ENCODE measurements at regions not wholly inside any gene's neighbourhood (a gene's known extent, or its start where the extent isn't known, plus 50 kb on each side); places are given as distances from the start of the nearest gene placed in this dataset.

DNA sequence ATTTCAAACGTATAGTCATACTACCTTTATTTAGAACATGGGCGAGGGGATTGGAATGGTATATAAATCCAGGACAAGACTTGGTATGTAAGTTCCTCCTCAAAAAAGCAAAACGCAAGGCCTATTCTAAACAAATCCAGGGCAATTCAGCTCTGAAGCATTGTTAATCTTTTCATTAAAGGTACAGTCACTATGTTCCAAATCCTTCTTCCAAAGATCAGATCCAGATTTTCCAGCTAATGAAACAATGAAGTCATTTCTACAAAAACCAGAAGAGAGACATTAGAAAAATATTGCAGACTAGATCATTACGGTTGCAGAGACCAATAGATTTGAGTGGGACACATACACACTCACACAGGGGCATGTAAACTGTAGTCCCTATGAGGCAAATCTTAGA lies 116.1 kb upstream of the BNC2 start:
- POLR2A ChIA-PET: no interaction called here
- CTCF ChIA-PET (ENCODE audit: unreplicated experiment): no interaction called here
- intact Hi-C loops (cut with micrococcal nuclease; ENCODE audit: unreplicated experiment): no loop called here

DNA sequence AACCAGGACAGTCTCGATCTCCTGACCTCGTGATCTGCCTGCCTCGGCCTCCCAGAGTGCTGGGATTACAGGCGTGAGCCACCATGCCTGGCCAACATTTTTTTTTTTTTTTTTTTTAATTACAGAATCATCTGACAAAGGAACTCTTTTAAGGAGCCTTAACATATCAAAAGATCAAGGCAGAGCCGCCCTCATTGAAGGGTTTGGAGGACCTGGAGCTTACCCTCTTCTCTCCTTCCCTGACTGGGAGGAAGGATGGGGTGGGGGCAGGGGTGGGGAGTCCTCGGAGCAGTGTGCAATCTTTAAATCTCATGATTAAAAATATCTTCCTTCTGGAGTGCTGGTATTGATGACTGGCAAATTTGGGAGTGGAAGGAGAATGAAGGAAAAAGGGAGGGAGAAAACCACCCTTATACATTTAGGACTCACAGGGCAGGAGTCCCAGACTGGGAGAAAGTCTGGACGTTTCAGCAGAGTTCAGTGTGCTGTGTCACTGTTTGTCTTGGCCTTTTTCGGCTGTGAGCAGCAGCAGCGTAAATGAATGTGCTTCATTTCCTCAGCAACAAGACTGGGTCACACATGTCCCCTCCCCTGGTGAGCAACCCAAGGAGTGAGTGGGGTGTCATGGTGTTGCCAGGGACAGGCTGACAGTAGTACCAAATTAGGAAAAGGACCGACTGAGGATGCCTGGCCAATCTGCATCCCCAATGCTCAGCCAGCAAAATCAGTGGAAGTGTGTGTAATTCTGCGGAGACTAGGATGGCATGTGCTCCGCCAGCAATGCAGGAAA lies 115.3 kb upstream of the BNC2 start:
- no peaks in the 10 kb centered on the region for H3K9me2 ChIP-seq (ENCODE audit: insufficient read depth, low read length)
- H3K27ac ChIP-seq (ENCODE audit: low read depth, low read length, poor library complexity, severe bottlenecking): no peak overlapping the region
- no peaks in the 10 kb centered on the region for H4K20me1 ChIP-seq (ENCODE audit: insufficient read depth, low read length)
- no peaks in the 10 kb centered on the region for H3K79me2 ChIP-seq (ENCODE audit: insufficient read depth, low read depth, low read length)
- H3K4me1 ChIP-seq (ENCODE audit: insufficient read depth, low read length, poor library complexity, severe bottlenecking): no peaks in the 10 kb centered on the region
- no peaks in the 10 kb centered on the region for H3K9me3 ChIP-seq (ENCODE audit: low read length)
- no peak overlapping the region for H3K4me2 ChIP-seq (ENCODE audit: low read length)
- intact Hi-C loops (cut with micrococcal nuclease; ENCODE audit: unreplicated experiment): no loop called here
- POLR2A ChIA-PET: no interaction called here
- H3K4me3 ChIP-seq (ENCODE audit: low read depth, low read length, poor library complexity, severe bottlenecking): no peak overlapping the region
- no peaks in the 10 kb centered on the region for H3K36me3 ChIP-seq (ENCODE audit: insufficient read depth, low read length)
- TF ChIP-seq EZH2phosphoT487 (IDR thresholded peaks at IDR 0.05; ENCODE audit: borderline replicate concordance, low read depth, low read length): no peak
- TF ChIP-seq, protein P1, sequence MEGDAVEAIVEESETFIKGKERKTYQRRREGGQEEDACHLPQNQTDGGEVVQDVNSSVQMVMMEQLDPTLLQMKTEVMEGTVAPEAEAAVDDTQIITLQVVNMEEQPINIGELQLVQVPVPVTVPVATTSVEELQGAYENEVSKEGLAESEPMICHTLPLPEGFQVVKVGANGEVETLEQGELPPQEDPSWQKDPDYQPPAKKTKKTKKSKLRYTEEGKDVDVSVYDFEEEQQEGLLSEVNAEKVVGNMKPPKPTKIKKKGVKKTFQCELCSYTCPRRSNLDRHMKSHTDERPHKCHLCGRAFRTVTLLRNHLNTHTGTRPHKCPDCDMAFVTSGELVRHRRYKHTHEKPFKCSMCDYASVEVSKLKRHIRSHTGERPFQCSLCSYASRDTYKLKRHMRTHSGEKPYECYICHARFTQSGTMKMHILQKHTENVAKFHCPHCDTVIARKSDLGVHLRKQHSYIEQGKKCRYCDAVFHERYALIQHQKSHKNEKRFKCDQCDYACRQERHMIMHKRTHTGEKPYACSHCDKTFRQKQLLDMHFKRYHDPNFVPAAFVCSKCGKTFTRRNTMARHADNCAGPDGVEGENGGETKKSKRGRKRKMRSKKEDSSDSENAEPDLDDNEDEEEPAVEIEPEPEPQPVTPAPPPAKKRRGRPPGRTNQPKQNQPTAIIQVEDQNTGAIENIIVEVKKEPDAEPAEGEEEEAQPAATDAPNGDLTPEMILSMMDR (conservative IDR thresholded peaks at IDR 0.05; ENCODE audit: low read length): no peak
- BruUV-seq (replicated peaks): no TSS peak
- H2AFZ ChIP-seq (ENCODE audit: low read length): no peak overlapping the region
- no peak for DNase-seq (ENCODE audit: low spot score)
- CTCF ChIA-PET (ENCODE audit: unreplicated experiment): no interaction called here

More for the DNA sequence above, 116.1 kb upstream of the BNC2 start:
- H3K4me3 ChIP-seq (ENCODE audit: low read depth, low read length, poor library complexity, severe bottlenecking): no peak overlapping the region
- no peaks in the 10 kb centered on the region for H3K4me1 ChIP-seq (ENCODE audit: insufficient read depth, low read length, poor library complexity, severe bottlenecking)
- no peak overlapping the region for H2AFZ ChIP-seq (ENCODE audit: low read length)
- no peak overlapping the region for H3K4me2 ChIP-seq (ENCODE audit: low read length)
- TF ChIP-seq, protein P1 (conservative IDR thresholded peaks at IDR 0.05; ENCODE audit: low read length): no peak
- no peak for TF ChIP-seq EZH2phosphoT487 (IDR thresholded peaks at IDR 0.05; ENCODE audit: borderline replicate concordance, low read depth, low read length)
- no TSS peak for BruUV-seq (replicated peaks)
- DNase-seq (ENCODE audit: low spot score): no peak
- H3K36me3 ChIP-seq (ENCODE audit: insufficient read depth, low read length): no peaks in the 10 kb centered on the region
- no peaks in the 10 kb centered on the region for H3K79me2 ChIP-seq (ENCODE audit: insufficient read depth, low read depth, low read length)
- no peaks in the 10 kb centered on the region for H3K9me3 ChIP-seq (ENCODE audit: low read length)
- H3K27ac ChIP-seq (ENCODE audit: low read depth, low read length, poor library complexity, severe bottlenecking): no peak overlapping the region
- H3K9me2 ChIP-seq (ENCODE audit: insufficient read depth, low read length): no peaks in the 10 kb centered on the region
- H4K20me1 ChIP-seq (ENCODE audit: insufficient read depth, low read length): no peaks in the 10 kb centered on the region

DNA sequence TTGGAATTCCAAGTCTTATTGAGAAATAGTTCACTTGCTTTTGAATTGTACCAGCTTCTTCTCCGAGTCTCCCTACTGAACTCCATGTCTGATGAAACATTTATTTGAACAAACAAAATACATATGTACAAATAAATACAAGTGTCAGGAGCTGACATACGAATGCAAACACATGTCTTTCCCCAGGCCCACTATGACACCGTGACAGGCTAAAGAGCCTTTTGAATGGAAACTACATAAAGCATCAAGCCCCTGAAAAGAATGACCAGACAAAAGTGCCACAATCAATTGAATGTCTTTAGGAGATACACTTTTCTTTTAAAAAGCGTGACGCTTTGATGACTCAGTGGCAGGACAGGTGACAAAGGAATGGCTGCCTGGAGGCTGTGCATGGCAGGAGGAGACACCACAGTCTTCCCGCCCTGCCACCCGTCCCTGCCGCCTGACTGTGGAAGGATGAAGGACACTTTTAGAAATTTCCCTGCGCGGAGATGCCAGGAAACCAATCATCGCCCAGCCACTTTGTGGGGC lies 112.4 kb upstream of the BNC2 start:
- no peak overlapping the region for H2AFZ ChIP-seq (ENCODE audit: low read length)
- no peak for TF ChIP-seq EZH2phosphoT487 (IDR thresholded peaks at IDR 0.05; ENCODE audit: borderline replicate concordance, low read depth, low read length)
- TF ChIP-seq, protein P1 (conservative IDR thresholded peaks at IDR 0.05; ENCODE audit: low read length): no peak
- no peaks in the 10 kb centered on the region for H3K9me2 ChIP-seq (ENCODE audit: insufficient read depth, low read length)
- BruUV-seq (replicated peaks): no TSS peak
- intact Hi-C loops (cut with micrococcal nuclease; ENCODE audit: unreplicated experiment): no loop called here
- H3K9me3 ChIP-seq (ENCODE audit: low read length): no peaks in the 10 kb centered on the region
- H3K79me2 ChIP-seq (ENCODE audit: insufficient read depth, low read depth, low read length): no peaks in the 10 kb centered on the region
- H4K20me1 ChIP-seq (ENCODE audit: insufficient read depth, low read length): no peaks in the 10 kb centered on the region
- no peak for DNase-seq (ENCODE audit: low spot score)
- ChIA-PET CTCF (ENCODE audit: unreplicated experiment) (no interaction called here), POLR2A (interaction anchor here (0.5 kb wide), 1 partner anchor 91 kb away, joined by 5 read pairs; no protein-coding TSS in a partner anchor)
- H3K4me1 ChIP-seq (ENCODE audit: insufficient read depth, low read length, poor library complexity, severe bottlenecking): no peaks in the 10 kb centered on the region
- no peak overlapping the region for H3K4me3 ChIP-seq (ENCODE audit: low read depth, low read length, poor library complexity, severe bottlenecking)
- no peak overlapping the region for H3K27ac ChIP-seq (ENCODE audit: low read depth, low read length, poor library complexity, severe bottlenecking)
- H3K4me2 ChIP-seq (ENCODE audit: low read length): no peak overlapping the region
- no peaks in the 10 kb centered on the region for H3K36me3 ChIP-seq (ENCODE audit: insufficient read depth, low read length)

Measured in OCI-LY7 (cell line).